HFF-Myc (cell line): ENCODE measurements at regions not wholly inside any gene's neighbourhood (a gene's known extent, or its start where the extent isn't known, plus 50 kb on each side); places are given as distances from the start of the nearest gene placed in this dataset.
A peak's percentile ranks its signal among the peaks of the same experiment; 100 is the strongest.
"Not testable (repeated sequence)": the region's sequence is repeated elsewhere in the genome, so short reads cannot be mapped to it uniquely, and the experiment has no call there.

Experiments
- DNase-seq: peaks from one replicate; pipeline ENCODE4 v3.0.0-alpha.2; 2011; ENCODE audit warnings: low read depth; ENCODE audit errors: extremely low read depth
- H3K4me3 ChIP-seq: replicated peaks from 2 replicates; pipeline ENCODE4 v1.5.1; 2011; ENCODE audit warnings: low read depth, mild to moderate bottlenecking, control low read depth, low read length
- CTCF ChIP-seq: IDR thresholded peaks from 2 replicates; pipeline ENCODE4 v1.5.1; 2012; ENCODE audit warnings: mild to moderate bottlenecking, low read depth, low read length, control low read depth; ENCODE audit errors: missing control alignments

- no peak overlapping the region for H3K4me3 ChIP-seq
- DNase-seq, result no peak
- no peak for TF ChIP-seq CTCF
Observed at GRCh38 chr5:123936548-123936947, 424.6 kb downstream of the CSNK1G3 start.

- DNase-seq, H3K4me3 ChIP-seq: not testable (repeated sequence)
Observed at GRCh38 chr5:123933812-123934211, 421.8 kb downstream of the CSNK1G3 start.

GRCh38 chr5:123929055-123929474 is 417.1 kb downstream of the CSNK1G3 start:
- H3K4me3 ChIP-seq, result no peak overlapping the region
- no peak for TF ChIP-seq CTCF
- DNase-seq, result no peak

- TF ChIP-seq CTCF, result no peak
- H3K4me3 ChIP-seq, result no peak overlapping the region
- DNase-seq, result no peak
Observed at GRCh38 chr5:123928401-123928800, 416.4 kb downstream of the CSNK1G3 start.

GRCh38 chr5:123921193-123921592 is 409.2 kb downstream of the CSNK1G3 start:
- no peak for TF ChIP-seq CTCF
- H3K4me3 ChIP-seq, result no peak overlapping the region
- no peak for DNase-seq

GRCh38 chr5:123916345-123917121 is 404.6 kb downstream of the CSNK1G3 start:
- TF ChIP-seq CTCF, result no peak
- H3K4me3 ChIP-seq, result no peak overlapping the region
- peak; percentile 64 for DNase-seq

GRCh38 chr5:123914333-123914732 is 402.4 kb downstream of the CSNK1G3 start:
- no peak for TF ChIP-seq CTCF
- no peak for DNase-seq
- H3K4me3 ChIP-seq, result no peak overlapping the region
